SKM-1 treated with dmso at 0.1 percent for 144 hours (cell line): ENCODE measurements at regions not wholly inside any gene's neighbourhood (a gene's known extent, or its start where the extent isn't known, plus 50 kb on each side); places are given as distances from the start of the nearest gene placed in this dataset.

Experiments
- DNase-seq: peaks from one replicate; lab custom pipeline; 2025; ENCODE audit not compliant: unreplicated experiment; lab: John Stamatoyannopoulos, UW

DNA sequence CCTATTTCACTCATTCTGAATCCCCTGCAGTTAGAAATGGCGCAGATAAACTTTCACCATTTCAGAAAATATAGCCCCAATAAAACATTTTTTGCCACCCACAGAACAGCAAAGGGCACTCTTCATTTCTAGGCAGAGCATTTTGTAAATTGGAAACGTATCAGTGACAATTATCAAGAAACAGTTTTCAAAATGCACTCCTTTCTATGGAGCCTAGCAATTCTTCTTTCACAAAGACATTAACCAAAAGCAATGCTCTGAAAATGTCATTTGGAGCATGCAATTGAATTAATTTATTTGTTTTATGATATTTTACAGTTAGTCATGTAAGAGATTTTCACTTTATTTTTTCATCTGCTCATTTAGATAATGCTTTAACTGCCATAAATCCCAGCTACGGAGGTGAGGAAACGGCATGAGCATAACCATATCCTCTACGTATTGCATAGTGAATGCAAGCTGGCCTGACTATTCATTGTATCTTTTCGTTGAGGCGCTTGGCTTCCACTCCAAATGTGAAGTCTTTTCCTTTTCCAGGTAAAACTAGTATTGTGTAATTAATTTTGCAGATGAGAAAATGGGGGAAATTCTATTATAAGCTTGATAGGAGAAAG, 813.4 kb downstream of the C6orf118 start:
- no peak for DNase-seq

DNA sequence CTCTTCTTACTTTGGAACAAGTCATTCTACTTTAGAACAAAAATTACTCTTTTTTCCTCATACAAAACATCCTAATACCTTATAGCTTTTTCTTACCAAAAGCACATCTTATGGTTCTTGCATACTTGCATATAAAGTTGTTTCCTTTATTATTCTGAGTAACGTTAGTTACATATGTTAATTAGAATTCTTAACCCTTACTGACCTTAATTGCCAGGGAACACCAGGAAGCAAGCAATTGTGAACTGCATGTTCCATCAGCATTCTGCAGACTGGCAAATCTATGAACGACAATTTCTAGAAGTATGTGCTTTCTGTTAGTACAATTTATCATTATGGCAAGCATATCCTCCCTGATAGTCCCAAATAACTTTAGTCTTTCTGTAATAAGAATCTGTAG, 831.0 kb downstream of the C6orf118 start:
- no peak for DNase-seq

DNA sequence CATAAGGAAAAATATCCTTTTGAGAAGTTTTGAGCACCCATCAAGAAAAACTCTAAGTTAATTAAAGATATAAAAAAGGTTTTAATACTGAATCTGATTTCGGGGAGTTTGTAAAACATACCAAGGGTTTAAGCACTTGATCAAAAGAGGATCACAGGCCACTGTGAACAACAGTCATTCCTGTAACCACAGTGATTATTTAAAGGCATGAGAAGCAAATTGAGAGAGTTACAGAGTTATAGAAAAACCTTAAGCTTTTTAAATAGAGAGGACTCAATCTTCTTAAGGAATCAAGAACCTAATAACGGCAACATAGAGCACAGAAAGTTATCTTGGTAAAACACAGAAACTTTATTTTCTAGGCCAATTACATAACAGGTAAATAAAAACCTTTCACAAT, 831.6 kb downstream of the C6orf118 start:
- no peak for DNase-seq

DNA sequence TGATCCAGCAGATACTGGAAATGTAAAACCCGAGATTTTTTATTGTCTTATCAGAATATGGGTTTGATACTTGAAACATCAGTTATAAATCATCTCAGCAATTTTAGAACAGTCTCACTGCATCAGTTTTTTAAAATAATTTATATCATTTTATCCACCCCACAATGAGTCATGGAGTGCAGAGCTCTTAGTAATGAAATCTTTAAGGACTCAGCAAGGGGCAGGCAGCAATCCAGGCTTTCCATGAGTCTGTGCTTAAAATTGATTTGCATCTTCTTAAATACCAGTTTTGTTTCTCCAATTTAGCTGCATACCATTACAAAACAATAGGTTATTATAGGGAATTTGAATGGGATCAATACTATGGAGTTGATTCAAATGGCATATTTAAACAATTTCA, 832.3 kb downstream of the C6orf118 start:
- no peak for DNase-seq

DNA sequence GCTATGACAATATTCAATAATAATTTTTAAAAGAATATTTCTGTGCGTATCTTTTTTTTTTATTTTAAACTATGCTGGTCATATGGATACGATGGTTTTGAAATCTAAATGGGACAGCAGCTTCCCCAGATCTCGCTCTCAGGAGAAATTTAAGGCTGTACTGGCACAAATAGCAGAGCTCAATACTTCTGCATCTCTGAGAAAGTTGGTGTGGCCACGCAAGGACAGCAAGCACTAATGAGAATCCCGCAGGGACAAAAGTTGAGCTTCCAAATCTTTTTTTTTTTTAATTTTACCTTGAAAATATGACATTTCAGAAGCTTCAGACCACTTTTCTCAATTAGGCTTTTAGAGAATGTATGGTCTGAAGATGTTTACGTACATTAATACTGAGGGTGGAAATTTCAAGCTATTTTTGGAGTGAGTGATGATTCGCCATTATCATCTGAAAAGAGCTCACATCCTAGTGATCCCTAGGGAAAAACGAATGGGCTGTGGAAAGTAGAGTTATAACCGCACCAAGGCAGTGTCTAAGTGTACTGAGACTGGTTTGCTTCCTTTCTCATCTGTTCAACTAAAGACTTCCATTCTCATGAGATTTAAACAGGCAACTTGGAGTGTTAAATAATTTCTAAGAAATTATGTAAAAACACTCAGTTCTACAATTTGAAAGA, 840.0 kb downstream of the C6orf118 start:
- no peak for DNase-seq

DNA sequence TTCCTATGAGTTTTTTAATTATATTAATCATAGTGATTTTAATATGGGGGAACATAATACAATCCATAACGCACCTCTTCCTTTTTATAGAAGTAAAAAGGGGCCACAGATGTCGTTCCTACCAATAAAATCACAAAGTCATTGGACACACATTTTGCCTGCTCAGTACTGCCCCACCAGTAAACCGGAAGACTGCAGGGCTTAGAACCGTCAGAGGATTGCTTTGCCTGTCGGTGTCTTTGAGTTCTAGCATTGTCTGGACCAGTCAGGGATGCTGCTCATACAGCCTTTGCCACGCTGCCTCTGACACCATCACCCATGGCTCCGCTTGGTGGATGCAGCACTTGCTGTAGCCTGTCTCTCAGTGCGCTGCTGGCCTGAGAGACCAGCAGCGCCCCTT, 853.6 kb downstream of the C6orf118 start:
- no peak for DNase-seq

DNA sequence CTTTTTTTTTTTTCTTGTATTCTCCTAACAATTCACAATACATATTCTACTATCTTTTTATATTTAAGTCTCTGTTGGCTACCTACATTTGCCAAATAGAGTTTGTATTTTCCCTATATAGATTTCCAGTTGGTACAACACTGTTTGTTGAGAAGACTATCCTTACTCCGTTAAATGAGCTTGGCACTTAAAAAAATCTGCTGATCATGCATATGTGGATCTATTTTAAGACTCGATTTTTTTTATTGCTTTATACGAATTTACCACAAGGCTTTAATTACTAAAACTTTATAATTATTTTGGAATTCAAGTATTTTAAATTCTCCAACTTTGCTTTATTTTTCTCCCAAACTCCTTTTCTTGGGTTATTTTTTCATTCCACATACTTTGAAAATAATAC, 855.6 kb downstream of the C6orf118 start:
- no peak for DNase-seq

DNA sequence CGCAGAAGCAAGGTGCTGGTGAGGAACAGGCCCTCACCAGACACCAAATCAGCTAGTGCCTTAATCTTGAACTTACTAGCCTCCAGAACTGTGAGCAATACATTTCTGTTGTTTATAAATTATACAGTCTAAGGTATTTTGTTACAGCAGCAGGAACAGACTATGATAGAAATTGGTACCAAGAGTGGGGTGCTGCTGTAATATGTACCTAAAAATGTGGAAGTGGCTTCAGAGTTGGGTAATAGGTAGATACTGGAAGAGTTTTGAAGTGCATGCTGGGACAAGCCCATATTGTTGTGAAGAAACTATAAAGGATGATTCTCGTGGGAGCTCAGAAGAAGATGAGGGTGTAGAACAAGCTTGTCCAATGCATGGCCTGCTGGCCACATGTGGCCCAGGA, 866.8 kb downstream of the C6orf118 start:
- no peak for DNase-seq

DNA sequence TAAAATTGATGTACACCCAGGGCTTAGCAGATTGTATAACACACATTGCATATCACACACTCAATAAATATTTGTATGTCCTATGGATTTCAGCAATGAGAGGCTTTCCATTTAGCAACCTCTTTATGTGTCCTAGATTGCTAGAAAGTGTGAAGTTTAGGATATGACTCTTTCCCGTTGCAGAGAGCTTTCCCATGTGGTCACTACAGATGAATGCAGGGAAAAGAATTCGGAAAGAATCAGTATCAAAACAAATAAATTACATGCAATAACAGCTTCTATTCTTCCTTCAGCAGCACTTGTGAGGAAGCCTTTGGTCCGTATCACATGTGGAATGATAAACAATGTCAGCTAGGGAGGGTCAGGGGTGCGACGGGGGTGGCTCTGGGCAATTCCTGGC, 870.1 kb downstream of the C6orf118 start:
- no peak for DNase-seq

DNA sequence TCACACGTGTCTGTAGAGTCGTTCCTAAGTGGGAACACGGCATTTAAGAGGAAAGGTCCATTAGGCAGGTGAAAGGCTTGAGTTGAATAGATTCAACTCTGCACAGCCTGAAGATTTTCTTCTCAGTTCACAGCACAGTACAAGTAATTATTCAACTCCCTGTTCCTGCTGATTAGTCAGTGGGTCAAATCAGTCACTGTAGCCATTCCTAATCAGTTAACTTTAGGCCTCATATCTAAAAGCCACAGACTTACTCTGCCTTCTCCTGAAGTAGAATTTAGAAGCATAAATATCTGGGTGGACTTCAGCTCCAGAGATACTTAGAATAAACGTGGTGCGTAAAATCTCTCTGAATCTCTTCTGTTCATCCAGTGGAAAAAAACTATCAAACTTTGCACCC, 872.4 kb downstream of the C6orf118 start:
- DNase-seq: no peak

DNA sequence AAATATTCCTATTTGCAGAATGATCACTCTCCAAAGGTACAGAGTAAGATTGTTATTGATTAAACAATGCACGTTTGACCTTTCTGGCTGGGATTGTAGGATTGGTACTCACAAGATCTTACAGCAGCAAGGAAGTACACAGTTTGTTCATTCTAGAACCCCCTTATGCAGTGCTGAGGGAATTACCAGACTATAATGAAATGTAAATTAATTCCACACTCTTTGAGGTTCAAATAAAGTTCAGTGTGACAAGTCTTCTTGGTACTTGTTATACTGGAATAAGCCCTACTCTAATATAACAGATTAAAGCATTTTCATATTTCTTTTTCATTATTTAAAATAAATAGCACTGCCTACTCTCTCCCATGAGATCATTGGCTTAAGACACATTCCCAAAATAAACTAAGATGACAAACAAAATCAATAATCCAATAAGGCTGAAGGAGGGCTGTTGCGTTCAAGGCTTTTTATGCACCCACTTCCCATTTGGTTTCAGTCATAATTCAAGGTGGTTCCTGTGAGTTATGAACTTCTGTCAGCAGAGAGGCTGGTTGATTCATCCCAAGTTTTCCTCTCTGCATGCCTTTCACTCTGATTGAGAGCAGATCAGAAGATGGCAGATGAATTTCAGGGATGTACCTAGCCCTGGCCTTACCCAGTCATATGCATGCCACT, 881.5 kb downstream of the C6orf118 start:
- no peak for DNase-seq

DNA sequence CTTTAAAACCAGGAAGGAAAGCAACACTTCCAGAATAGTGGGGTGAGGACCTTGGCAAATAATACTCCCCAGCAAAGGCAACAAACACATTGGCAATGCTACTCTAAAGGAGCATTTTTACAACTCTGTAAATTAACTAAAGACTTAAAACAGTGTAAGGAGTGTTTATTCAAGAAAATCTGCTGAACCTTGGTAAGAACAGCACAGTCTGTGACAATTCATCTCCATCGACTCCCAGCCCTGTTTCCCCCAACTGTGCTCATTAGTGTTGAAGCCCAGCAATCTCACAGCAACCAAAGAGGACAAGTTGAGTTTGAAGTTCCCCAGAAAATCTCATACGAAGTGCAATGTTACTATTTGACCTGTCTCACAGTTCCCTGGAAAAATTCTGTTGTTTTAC, 884.9 kb downstream of the C6orf118 start:
- DNase-seq: no peak

DNA sequence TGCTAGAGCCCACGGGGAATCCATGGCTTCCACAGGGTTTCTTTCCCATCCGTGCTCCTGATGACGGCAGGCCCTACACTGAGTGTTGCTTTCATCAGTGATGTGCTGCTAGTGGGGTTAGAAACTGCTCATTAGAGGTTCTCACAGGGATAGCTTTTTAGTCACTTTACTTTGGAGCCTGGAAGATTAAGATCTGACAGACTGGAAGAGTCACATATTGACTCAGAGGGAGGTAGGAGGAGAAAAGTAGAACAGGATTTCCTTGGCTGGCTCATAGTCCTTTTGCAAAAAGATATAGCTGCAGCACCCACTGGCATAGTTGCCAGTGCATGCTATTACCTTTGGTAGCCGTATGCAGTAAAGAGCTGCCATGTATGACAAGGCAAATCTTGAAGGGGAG, 890.3 kb downstream of the C6orf118 start:
- DNase-seq: no peak

DNA sequence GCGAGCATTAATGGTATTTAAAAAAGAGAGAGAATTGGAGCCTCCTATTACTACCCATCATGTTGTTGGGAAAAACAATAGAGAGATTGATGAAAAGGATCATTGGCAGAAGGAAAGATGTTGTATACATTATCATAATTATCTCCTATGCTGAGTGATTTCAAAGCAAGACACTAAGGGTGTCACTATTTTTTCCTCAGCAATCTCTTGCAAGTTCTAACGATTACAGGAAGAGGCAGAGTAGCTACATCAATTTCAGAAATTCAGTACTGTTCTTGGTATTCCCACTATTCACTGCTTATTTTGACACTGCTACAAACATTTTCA, 891.2 kb downstream of the C6orf118 start:
- no peak for DNase-seq

DNA sequence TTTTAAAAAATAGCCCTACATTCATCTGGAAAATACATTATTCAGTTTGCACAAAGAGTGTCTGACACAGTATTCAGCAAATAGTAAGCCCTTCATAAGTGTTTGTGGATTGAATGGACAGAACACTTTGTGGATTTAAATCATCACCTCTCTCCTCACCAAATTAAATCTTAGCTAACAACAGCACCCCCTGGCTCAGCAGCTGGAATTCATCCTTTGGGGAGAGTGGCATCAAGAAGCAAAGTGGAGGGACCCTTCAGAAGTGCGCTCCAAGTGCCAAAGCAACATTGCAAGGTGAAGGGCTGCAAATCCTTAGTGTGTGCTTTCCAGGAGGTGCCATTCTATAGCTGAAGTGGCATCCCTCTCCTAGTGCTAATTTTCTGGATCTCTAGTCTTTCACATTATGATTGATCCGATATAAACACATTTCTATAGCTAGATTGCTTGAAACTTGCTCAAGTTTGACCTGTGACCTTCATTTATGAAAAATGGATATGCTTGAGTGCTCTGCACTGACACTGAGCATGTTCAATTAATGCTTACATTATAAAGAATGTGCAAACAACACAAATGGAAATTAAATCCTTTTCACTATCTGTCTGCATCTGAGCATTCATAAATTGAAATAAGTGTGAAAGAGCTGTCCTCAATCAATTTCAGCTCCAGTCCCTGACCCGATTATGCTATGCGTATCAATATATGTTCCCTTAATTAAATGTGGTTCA, 891.7 kb downstream of the C6orf118 start:
- no peak for DNase-seq

DNA sequence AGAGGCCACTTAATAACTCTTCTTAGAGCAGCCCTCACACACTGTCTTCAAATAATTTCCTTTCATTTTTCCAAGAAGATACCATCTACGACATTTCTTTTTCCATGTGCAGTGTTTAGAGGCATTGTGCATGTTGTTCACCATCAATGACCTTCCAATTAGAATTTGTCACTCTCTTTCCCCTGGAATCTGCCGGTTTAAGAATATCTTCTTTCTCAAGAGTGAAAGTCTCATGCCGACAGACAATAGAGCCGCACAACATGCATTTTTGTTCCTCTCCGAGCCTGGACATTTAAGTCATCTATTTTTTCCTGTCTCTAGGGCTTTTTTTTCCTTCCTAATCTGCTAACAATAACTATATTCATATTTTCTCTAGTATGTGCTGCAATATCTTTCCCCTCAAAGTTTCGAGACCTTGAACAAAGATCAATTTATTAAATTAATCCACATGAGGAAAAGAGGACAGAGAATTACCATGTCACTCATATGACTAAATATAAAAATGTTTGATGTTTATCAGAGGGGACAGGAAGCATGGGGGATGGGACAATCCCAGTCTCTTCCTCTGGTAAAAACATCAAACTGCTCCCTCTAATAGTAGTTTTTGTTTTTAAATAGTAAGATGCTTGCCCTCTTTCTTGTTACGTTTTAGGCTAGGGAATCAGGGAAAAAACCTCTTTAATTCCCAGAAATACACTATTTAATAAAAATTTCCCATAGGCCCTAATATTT, 893.4 kb downstream of the C6orf118 start:
- DNase-seq: no peak

DNA sequence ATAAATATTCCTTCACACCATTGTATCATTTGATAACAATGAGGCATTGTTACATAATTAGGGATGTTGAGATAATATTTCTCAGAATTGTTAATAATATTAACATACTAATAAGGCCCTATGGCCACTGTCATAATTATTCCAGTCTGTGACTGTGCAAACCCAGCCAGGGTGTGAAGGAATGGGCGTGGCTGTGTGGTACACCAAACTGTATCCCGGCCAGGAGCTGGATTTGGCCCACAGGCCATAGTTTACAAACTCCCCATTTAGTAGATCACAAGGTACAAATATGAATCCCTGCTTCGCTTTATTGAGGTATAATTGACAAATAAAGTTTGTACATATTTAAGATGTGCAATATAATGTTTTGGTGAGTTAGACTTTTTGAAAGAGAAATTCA, 894.7 kb downstream of the C6orf118 start:
- DNase-seq: no peak

DNA sequence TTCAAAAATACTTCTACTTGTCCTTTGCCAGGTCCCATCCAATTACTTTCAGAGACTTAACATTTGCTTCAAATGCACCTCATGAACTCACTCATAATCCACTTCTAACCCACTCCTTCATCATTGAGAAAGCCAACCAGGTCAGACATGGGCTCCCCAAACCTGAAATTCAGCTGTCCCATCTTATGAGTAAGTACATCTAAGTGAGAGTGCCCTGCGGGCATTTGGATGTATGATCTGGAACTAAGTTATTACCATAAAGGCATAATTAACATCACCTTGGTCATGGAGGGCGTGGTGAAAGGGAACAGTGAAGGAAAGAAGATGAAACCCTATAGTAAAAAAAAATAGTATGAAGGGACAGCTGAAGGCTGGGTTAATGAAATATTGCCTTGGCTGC, 896.8 kb downstream of the C6orf118 start:
- no peak for DNase-seq

DNA sequence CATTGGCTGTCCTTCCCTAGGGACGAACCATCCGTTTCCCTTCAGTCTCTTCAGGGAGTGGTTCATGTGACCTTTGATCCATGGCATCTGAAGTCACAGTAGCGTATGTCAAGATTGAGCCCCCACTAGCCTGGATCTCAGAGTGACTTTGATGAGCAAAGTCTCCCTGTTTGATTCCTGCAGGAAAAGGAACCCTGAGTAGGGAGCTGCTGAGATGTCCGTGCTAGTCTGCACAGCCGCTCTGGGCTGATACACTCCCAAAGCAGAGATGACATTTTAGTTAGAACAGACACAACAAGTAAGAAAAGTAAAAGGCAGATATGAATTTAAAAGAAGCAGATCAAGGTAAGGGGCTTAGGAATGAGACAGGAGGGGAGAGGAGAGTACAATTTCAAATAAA, 899.4 kb downstream of the C6orf118 start:
- no peak for DNase-seq

DNA sequence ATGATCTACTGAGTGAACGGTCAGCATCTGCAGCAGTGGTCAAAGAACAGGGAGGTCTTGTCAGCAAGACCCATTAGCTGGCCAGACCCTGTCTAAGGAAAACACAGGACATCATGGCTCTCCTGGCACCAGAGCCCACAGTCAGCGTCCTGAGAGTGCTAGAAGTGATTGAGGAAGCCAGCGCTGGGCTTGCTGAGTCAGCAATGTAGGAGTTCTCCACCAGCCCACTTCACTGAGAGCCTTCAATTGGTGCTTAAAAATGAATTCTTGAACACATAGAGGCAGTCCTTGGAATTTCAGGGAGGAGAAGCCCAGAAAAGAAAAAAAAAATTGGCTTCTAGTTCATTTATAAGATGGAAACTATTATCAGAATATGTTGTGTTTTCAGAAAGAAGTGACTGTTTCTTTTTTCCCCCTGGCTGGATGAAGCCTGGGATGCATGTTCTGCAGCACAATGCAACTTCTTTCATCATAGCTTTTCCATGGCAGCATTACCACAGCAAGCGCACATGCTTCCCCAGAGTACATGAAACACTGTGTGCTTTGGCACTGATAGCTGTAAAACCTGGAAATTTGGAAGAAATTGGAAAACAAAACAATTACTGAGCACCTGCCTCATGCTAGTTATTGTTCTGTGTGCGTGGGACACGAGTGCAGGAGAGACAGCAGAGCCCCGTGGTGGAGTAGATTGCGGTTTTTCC, 899.9 kb downstream of the C6orf118 start:
- no peak for DNase-seq

DNA sequence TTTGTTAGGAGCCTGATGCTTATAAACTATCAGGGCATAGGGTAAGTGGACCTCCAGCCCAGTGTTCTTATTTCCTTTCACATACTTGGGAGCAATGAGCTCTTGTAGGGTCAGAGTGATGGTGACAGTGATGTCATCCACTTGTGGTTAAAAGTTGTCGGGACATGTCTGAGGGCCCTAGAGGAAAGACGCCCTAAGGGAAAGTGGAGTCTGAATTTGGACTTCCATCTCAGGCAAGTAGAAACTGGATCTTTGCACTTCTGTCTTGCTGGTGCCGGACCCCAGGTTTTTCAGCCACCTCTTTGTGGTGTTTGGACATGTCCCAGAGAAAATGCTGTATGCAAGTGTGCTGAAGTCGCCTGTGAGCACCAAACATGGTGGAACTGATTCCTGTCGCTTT, 900.5 kb downstream of the C6orf118 start:
- no peak for DNase-seq
